Skeletal muscle tissue (tissue), 3 donors: ENCODE measurements at regions not wholly inside any gene's neighbourhood (a gene's known extent, or its start where the extent isn't known, plus 50 kb on each side); places are given as distances from the start of the nearest gene placed in this dataset.

Experiments used
- H3K27ac ChIP-seq: one replicate; pipeline ENCODE4 v1.7.0; 2013; ENCODE audit warnings: mild to moderate bottlenecking, low read depth, low read length, inconsistent platforms
- H3K27me3 ChIP-seq, 3 donors: one replicate each; pipeline ENCODE4 v1.7.0; 2013; ENCODE audit warnings: low read length in 3 of 3; ENCODE audit not compliant: control insufficient read depth in 3 of 3, insufficient read depth in 3 of 3
- H3K36me3 ChIP-seq, 3 donors: one replicate each; pipeline ENCODE4 v1.7.0; 2013; ENCODE audit warnings: low read length in 3 of 3; ENCODE audit not compliant: control insufficient read depth in 3 of 3, insufficient read depth in 3 of 3
- H3K4me1 ChIP-seq, 3 donors: one replicate each; pipeline ENCODE4 v1.7.0; 2013; ENCODE audit warnings: low read length in 3 of 3, mild to moderate bottlenecking in 3 of 3; ENCODE audit not compliant: control insufficient read depth in 3 of 3, insufficient read depth in 3 of 3
- H3K4me3 ChIP-seq, 3 donors: one replicate each; pipeline ENCODE4 v1.7.0; 2013; ENCODE audit warnings: low read length in 3 of 3
- H3K9ac ChIP-seq, 3 donors: one replicate each; pipeline ENCODE4 v1.7.0; 2013; ENCODE audit warnings: low read length in 3 of 3, mild to moderate bottlenecking in 3 of 3, moderate library complexity in 2 of 3, low read depth in 1 of 3
- H3K9me3 ChIP-seq, 3 donors: one replicate each; pipeline ENCODE4 v1.7.0; 2013; ENCODE audit warnings: low read length in 3 of 3; ENCODE audit not compliant: control insufficient read depth in 3 of 3
- donor health status: Osteomylitis.

- no peak overlapping the region for H3K27ac ChIP-seq
- no peaks in the 10 kb centered on the region for H3K36me3 ChIP-seq
- no peaks in the 10 kb centered on the region for H3K9me3 ChIP-seq
- H3K9ac ChIP-seq, result no peak overlapping the region
- H3K4me1 ChIP-seq, result no peaks in the 10 kb centered on the region
- peaks cover 0 to 3% (median 0%) of the 10 kb centered on the region in 3 donors for H3K27me3 ChIP-seq
- no peak overlapping the region for H3K4me3 ChIP-seq
Measured at GRCh38 chr2:221704442-221704841, 132.3 kb upstream of the EPHA4 start.

DNA sequence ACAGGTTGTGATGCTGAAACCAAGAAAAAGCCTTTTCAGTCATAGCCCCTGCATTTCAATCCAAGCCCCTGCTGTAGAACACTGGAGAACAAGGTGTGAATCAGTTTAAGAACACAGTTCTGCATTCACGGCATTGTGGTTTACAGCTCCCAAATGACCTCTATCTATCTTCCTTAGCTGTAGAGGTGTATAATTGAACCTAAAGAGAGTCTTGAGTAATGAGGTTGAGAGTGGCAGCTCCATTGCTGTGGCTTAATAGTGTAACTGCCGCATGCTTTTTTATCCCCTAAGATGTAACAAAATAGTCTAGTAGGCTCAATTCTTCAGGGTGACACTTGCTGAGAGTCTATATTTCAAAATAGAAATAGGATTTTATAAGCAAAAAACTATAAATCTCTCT lies 121.3 kb upstream of the EPHA4 start:
- H3K36me3 ChIP-seq, result no peaks in the 10 kb centered on the region
- no peaks in the 10 kb centered on the region for H3K27me3 ChIP-seq
- H3K4me1 ChIP-seq, result no peaks in the 10 kb centered on the region
- H3K27ac ChIP-seq, result no peak overlapping the region
- H3K4me3 ChIP-seq, result no peak overlapping the region
- no peak overlapping the region for H3K9ac ChIP-seq
- no peaks in the 10 kb centered on the region for H3K9me3 ChIP-seq

- H3K9me3 ChIP-seq, result no peaks in the 10 kb centered on the region
- no peak overlapping the region for H3K4me3 ChIP-seq
- H3K27ac ChIP-seq, result no peak overlapping the region
- no peaks in the 10 kb centered on the region for H3K36me3 ChIP-seq
- no peaks in the 10 kb centered on the region for H3K4me1 ChIP-seq
- no peaks in the 10 kb centered on the region for H3K27me3 ChIP-seq
- no peak overlapping the region for H3K9ac ChIP-seq
Measured at GRCh38 chr2:221691571-221691970, 119.5 kb upstream of the EPHA4 start.

DNA sequence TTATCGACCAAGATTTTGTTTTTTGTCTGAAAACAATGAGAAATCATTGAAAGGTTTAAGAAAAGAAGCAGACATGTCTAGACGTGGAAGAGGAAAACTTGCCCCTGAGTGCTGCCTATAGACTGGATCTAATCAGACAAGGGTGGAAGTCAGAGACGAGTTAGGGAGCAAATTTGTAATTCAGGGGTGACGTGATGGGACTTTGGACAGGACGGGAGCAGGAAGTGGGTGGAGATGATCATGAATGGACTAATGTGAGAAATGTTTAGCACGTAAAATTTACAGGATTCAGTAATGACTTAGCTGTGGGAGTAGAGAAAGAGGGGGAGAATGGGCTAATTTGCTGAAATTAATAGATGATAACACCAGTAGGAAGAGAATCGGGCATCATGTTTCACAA lies 117.0 kb upstream of the EPHA4 start:
- H3K9me3 ChIP-seq, result no peaks in the 10 kb centered on the region

DNA sequence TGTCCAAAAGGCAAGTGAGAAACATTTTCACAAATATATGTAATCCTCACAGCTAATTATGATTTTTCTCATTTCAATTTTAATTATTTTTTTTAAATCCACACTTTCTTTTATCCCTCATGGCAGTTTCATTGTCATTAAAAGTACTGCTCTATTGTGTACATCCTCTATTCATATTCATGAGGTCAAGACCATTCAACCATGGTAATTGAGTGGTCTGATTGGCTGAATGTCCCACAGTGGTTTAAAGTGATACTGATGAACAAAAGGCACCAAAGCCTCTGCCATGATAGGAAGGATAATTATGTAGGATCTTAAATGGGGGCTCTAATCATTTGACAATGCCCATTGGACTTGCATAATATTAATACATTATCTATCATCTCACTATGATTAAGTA lies 108.4 kb upstream of the EPHA4 start:
- Histone ChIP-seq H3K4me1 (no peaks in the 10 kb centered on the region), H3K27me3 (no peaks in the 10 kb centered on the region), H3K9ac (no peak overlapping the region)

More for the DNA sequence above, 117.0 kb upstream of the EPHA4 start:
- no peak overlapping the region for H3K4me3 ChIP-seq
- H3K27ac ChIP-seq, result no peak overlapping the region
- no peaks in the 10 kb centered on the region for H3K36me3 ChIP-seq
- H3K9ac ChIP-seq, result no peak overlapping the region
- H3K27me3 ChIP-seq, result no peaks in the 10 kb centered on the region
- no peaks in the 10 kb centered on the region for H3K4me1 ChIP-seq

GRCh38 chr2:221677688-221678087 lies 105.6 kb upstream of the EPHA4 start:
- Histone ChIP-seq H3K4me3 (no peak overlapping the region), H3K9me3 (no peaks in the 10 kb centered on the region), H3K4me1 (no peaks in the 10 kb centered on the region), H3K9ac (no peak overlapping the region), H3K27ac (no peak overlapping the region), H3K27me3 (no peaks in the 10 kb centered on the region), H3K36me3 (no peaks in the 10 kb centered on the region)

More for the DNA sequence above, 108.4 kb upstream of the EPHA4 start:
- no peak overlapping the region for H3K27ac ChIP-seq
- H3K9me3 ChIP-seq, result no peaks in the 10 kb centered on the region
- no peak overlapping the region for H3K4me3 ChIP-seq
- H3K36me3 ChIP-seq, result no peaks in the 10 kb centered on the region

- H3K27me3 ChIP-seq, result no peaks in the 10 kb centered on the region
- H3K9ac ChIP-seq, result no peak overlapping the region
- no peak overlapping the region for H3K27ac ChIP-seq
- H3K36me3 ChIP-seq, result no peaks in the 10 kb centered on the region
- H3K4me3 ChIP-seq, result no peak overlapping the region
- no peaks in the 10 kb centered on the region for H3K9me3 ChIP-seq
- no peaks in the 10 kb centered on the region for H3K4me1 ChIP-seq
Measured at GRCh38 chr2:221676566-221677172, 104.6 kb upstream of the EPHA4 start.

DNA sequence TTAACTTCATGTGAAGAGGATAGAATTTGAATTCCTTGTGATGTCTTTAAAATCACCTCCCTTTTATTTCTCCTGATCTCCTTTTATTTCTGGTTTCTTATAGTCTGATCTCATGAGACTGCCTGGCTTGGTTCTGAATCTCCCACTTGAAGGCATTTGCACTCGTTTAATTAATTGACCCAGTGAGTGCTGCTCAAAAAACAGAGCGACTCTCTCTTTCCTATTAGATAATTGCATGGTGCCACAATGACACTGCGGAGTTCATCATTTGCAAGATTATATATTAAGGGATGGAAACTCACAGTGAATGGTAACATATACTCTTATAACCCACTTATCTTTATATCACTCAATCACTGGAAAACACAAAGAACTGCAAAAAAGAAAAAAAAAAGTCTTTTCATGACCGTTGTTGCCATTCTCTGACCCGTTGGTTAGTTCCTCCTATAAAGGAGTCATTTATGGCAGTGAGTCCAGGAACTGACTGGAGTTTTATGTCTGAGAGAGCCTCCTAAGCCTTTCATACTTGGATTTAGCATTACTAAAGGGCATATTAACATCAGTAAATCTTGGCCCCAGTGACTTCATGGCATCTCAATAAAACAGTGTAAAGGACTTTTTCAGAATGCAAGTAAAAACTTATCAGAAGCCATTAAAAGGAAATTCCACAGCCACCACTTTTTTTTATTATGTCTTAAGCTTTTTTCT lies 103.3 kb upstream of the EPHA4 start:
- no peaks in the 10 kb centered on the region for H3K27me3 ChIP-seq
- H3K4me1 ChIP-seq, result no peaks in the 10 kb centered on the region
- no peaks in the 10 kb centered on the region for H3K9me3 ChIP-seq
- no peak overlapping the region for H3K9ac ChIP-seq
- no peak overlapping the region for H3K4me3 ChIP-seq
- no peak overlapping the region for H3K27ac ChIP-seq
- H3K36me3 ChIP-seq, result no peaks in the 10 kb centered on the region

DNA sequence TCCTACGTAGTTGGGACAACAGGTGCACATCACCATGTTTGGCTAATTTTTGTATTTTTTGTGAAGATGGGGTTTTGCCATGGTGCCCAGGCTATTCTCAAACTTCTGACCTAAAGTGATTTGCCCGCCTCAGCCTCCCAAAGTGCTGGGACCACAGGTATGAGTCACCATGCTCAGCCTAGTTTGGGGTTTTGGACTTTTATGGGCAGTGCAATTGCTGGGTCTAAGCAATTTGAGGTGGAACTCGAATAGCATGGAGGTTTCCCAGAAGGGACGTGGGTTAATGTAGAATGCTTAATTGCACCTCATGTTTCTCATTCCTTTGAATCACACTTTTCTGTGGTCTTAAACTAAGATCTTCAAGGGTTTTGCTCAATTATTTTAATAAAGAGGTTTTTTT lies 102.3 kb upstream of the EPHA4 start:
- Histone ChIP-seq H3K4me1 (no peaks in the 10 kb centered on the region), H3K9ac (no peak overlapping the region), H3K4me3 (no peak overlapping the region)

GRCh38 chr2:221673248-221673647 lies 101.1 kb upstream of the EPHA4 start:
- Histone ChIP-seq H3K27me3 (no peaks in the 10 kb centered on the region), H3K27ac (no peak overlapping the region), H3K9me3 (no peaks in the 10 kb centered on the region), H3K36me3 (no peaks in the 10 kb centered on the region), H3K4me3 (no peak overlapping the region), H3K9ac (no peak overlapping the region), H3K4me1 (no peaks in the 10 kb centered on the region)

More for the DNA sequence above, 102.3 kb upstream of the EPHA4 start:
- H3K27ac ChIP-seq, result no peak overlapping the region
- H3K36me3 ChIP-seq, result no peaks in the 10 kb centered on the region
- H3K27me3 ChIP-seq, result no peaks in the 10 kb centered on the region
- H3K9me3 ChIP-seq, result no peaks in the 10 kb centered on the region
